Lower lobe of right lung (tissue), 2 donors: ENCODE measurements at regions not wholly inside any gene's neighbourhood (a gene's known extent, or its start where the extent isn't known, plus 50 kb on each side); places are given as distances from the start of the nearest gene placed in this dataset.

Experiments
- ATAC-seq, 2 donors: fragments of 200-7000 bp; cut with Tn5 transposase; one replicate each; pipeline ENCODE4 v1.9.1; 2020 to 2022; ENCODE audit warnings: mild to moderate bottlenecking in 2 of 2, moderate library complexity in 2 of 2
- DNase-seq: peaks from one replicate; pipeline ENCODE4 v3.0.0-alpha.2; 2020
- H3K27ac ChIP-seq: fragments of 200-600 bp; one replicate; pipeline ENCODE4 v1.8.0; 2022
- H3K27me3 ChIP-seq: fragments of 200-600 bp; one replicate; pipeline ENCODE4 v1.8.0; 2022; ENCODE audit warnings: low read depth
- H3K36me3 ChIP-seq: fragments of 200-600 bp; one replicate; pipeline ENCODE4 v1.8.0; 2022; ENCODE audit warnings: mild to moderate bottlenecking
- H3K4me1 ChIP-seq: fragments of 200-600 bp; one replicate; pipeline ENCODE4 v1.8.0; 2022
- H3K4me3 ChIP-seq: fragments of 200-600 bp; one replicate; pipeline ENCODE4 v1.8.0; 2022; ENCODE audit warnings: mild to moderate bottlenecking
- H3K9me3 ChIP-seq: fragments of 200-600 bp; one replicate; pipeline ENCODE4 v1.8.0; 2022
- intact Hi-C: fragments of 100-400 bp; cut with DNase I; formaldehyde crosslinking; loops from one replicate; pipeline ENCODE4 v1.11.0; 2022
- TF ChIP-seq, protein P1 (sequence below): fragments of 200-600 bp; IDR thresholded peaks from one replicate; pipeline ENCODE4 v1.8.0; 2022; ENCODE audit warnings: antibody characterized with exemption, mild to moderate bottlenecking
- donor health status: DM: no; HTN: yes; CAD: no; lungs with severe emphysema.

DNA sequence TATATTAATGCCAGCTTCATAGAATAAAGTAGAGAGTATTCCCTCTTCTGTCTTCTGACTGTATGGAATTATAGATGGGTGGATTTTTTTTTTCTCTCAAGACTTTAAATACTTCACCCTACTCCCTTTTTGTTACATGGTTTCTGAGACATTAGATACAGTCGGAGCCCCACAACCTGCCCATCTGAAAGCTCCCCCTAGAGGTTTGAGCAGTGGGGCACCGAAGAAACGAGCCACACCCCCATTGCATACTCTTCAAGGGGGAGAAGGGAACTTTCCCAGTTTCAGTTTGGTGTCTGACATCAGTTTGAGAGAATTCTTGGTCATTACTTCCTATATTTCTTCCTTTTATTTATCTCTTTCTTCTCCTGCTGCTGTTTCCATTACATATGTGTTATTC is 437.6 kb upstream of the AGA start:
- DNase-seq (no peak), ATAC-seq (no peak)
- Histone ChIP-seq H3K9me3 (no peaks in the 10 kb centered on the region), H3K36me3 (no peaks in the 10 kb centered on the region), H3K27me3 (no peaks in the 10 kb centered on the region), H3K4me3 (no peak overlapping the region), H3K27ac (no peak overlapping the region), H3K4me1 (no peaks in the 10 kb centered on the region)
- intact Hi-C loops = no loop called here
- TF ChIP-seq, protein P1, sequence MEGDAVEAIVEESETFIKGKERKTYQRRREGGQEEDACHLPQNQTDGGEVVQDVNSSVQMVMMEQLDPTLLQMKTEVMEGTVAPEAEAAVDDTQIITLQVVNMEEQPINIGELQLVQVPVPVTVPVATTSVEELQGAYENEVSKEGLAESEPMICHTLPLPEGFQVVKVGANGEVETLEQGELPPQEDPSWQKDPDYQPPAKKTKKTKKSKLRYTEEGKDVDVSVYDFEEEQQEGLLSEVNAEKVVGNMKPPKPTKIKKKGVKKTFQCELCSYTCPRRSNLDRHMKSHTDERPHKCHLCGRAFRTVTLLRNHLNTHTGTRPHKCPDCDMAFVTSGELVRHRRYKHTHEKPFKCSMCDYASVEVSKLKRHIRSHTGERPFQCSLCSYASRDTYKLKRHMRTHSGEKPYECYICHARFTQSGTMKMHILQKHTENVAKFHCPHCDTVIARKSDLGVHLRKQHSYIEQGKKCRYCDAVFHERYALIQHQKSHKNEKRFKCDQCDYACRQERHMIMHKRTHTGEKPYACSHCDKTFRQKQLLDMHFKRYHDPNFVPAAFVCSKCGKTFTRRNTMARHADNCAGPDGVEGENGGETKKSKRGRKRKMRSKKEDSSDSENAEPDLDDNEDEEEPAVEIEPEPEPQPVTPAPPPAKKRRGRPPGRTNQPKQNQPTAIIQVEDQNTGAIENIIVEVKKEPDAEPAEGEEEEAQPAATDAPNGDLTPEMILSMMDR = no peak

DNA sequence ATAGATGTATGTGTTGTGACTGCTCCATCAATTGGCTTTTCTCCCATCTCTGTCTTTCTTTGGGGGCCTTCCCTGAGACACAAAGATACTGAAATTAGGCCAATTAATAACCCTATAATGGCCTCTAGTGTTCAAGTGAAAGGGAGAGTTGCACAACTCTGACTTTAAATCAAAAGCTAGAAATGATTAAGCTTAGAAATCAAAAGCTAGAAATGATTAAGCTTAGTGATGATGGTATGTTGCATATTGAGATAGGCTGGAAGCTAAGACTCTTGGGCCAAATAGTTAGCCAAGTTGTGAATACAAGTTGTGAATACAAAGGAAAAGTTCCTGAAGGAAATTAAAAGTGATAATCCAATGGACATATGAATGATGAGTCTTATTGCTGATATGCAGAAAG is 452.9 kb upstream of the AGA start:
- H3K27ac ChIP-seq = no peak overlapping the region
- ATAC-seq = no peak
- intact Hi-C loops = no loop called here
- H3K4me1 ChIP-seq = no peaks in the 10 kb centered on the region
- no peak overlapping the region for H3K4me3 ChIP-seq
- H3K27me3 ChIP-seq = no peaks in the 10 kb centered on the region
- TF ChIP-seq, protein P1 = no peak
- H3K36me3 ChIP-seq = no peaks in the 10 kb centered on the region
- no peaks in the 10 kb centered on the region for H3K9me3 ChIP-seq
- DNase-seq = no peak

DNA sequence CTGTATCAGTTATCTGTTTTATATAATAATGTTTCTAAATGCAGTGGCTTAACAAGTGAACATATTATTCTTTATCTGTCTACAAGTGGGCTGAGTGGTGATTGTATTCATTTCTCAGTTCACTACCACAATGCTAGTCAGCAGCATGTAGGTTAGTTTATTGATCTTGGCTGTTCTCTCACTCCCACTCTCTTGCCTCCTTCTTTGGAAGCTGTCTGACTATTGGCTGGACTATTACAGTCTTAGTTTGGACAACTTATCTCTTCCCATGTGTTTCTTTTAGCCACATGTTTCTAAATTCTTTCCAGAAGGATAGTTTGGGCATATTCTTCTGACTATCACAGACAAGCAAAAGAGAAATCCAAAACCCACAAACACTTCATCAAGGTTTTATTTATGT is 459.5 kb upstream of the AGA start:
- no peaks in the 10 kb centered on the region for H3K4me1 ChIP-seq
- no peak for DNase-seq
- no peak for ATAC-seq
- H3K9me3 ChIP-seq = no peaks in the 10 kb centered on the region
- no peak overlapping the region for H3K27ac ChIP-seq
- no peaks in the 10 kb centered on the region for H3K36me3 ChIP-seq
- intact Hi-C loops = no loop called here
- H3K27me3 ChIP-seq = no peaks in the 10 kb centered on the region
- H3K4me3 ChIP-seq = no peak overlapping the region
- TF ChIP-seq, protein P1 = no peak

DNA sequence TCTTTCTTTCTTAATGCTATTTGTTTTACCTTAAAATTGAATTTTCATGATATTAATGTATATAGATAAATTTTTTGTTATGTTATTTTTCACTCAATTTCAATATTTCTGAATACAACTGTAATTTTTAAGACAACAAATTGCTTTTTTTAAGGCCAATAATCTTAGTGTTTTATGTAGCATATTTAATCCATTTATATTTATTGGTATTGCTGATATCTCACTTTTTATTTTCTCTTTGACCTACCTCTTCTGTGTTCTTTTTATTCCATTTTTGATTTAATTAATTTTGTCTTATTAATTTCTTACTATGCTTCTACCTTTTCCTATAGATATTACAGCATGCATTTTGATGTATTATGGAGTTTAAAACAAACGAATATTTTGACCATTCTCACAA is 460.1 kb upstream of the AGA start:
- ATAC-seq (no peak), DNase-seq (no peak)
- Histone ChIP-seq H3K4me3 (no peak overlapping the region), H3K9me3 (no peaks in the 10 kb centered on the region), H3K27ac (no peak overlapping the region), H3K4me1 (no peaks in the 10 kb centered on the region), H3K36me3 (no peaks in the 10 kb centered on the region), H3K27me3 (no peaks in the 10 kb centered on the region)
- TF ChIP-seq, protein P1 = no peak
- intact Hi-C loops = no loop called here

DNA sequence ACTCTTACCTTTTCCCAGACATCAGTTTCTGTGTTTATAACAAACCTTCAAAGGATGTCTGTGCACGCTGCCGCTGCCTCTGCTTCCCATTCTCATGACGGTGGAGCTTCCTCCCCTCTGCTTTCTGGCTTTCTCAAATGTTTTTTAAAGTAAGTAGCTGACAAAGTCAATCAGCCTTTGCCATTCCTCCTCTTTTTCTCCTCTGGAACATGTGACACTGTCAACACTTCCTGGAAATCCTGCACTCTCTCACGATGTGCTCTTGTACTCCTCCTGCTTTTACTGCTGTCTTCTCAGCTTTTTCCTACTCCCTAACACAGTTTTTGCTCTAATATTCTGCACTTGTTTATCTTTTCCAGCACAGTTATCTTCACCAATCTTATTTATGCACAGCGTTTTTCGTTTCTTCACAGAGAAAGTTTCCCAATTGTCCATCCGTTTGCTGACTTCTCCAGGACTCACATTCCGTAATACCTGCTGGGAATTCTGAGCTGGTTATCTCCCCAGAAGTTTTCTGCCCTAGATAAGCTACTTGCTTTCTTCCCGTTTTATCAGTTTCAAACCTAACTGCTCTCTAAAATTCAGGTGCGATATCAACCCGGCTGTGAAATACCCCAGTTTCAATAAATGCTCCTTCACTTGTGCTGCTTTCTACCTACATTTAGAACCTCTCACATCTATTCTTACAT is 465.6 kb upstream of the AGA start:
- Histone ChIP-seq H3K36me3 (no peaks in the 10 kb centered on the region), H3K27ac (no peak overlapping the region), H3K4me3 (no peak overlapping the region), H3K4me1 (no peaks in the 10 kb centered on the region), H3K27me3 (no peaks in the 10 kb centered on the region), H3K9me3 (no peaks in the 10 kb centered on the region)
- TF ChIP-seq, protein P1 = no peak
- intact Hi-C loops = no loop called here
- no peak for ATAC-seq
- DNase-seq = no peak
